Germinal center (tissue), 1 donor: ENCODE measurements at regions not wholly inside any gene's neighbourhood (a gene's known extent, or its start where the extent isn't known, plus 50 kb on each side); places are given as distances from the start of the nearest gene placed in this dataset.
"Not testable (repeated sequence)": the region's sequence is repeated elsewhere in the genome, so short reads cannot be mapped to it uniquely, and the experiment has no call there.

ENCODE experiments used
- DNase-seq: peaks from one replicate; pipeline ENCODE4 v3.0.0; 2012; ENCODE audit warnings: mixed read lengths, low spot score

DNA sequence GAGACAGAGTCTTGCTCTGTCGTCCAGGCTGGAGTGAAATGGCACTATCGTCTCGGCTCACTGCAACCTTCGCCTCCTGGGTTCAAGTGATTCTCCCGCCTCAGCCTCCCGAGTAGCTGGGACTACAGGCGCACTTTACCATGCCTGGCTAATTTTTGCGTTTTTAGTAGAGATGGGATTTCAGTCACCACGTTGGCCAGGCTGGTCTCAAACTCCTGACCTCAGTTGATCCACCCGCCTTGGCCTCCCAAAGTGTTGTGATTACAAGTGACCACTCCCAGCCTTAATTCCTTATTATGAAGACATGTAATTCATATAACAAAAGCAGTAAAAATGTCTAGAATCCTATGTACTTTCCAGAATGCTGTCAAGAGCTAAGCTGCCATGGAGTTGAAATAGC is 434.5 kb upstream of the ZNG1F start:
- not testable (repeated sequence) for DNase-seq

GRCh38 chr9:41619254-41619653 is 430.1 kb upstream of the ZNG1F start:
- not testable (repeated sequence) for DNase-seq

- DNase-seq, result not testable (repeated sequence)
Measured at GRCh38 chr9:41606961-41607547, 417.9 kb upstream of the ZNG1F start.

- DNase-seq, result not testable (repeated sequence)
Measured at GRCh38 chr9:41565572-41565971, 376.5 kb upstream of the ZNG1F start.
